OCI-LY7 (cell line): ENCODE measurements at regions not wholly inside any gene's neighbourhood (a gene's known extent, or its start where the extent isn't known, plus 50 kb on each side); places are given as distances from the start of the nearest gene placed in this dataset.

Experiments used
- CTCF ChIP-seq: fragments of 200-600 bp; sonication (generic); conservative IDR thresholded peaks from 2 replicates; pipeline ENCODE4 v1.5.1; 2014; ENCODE audit warnings: mild to moderate bottlenecking, antibody characterized with exemption, low read length, moderate library complexity, mixed read lengths
- EZH2phosphoT487 ChIP-seq: fragments of 200-600 bp; sonication (generic); IDR thresholded peaks from 2 replicates; pipeline ENCODE4 v1.6.1; 2018; ENCODE audit warnings: low read depth, borderline replicate concordance, mild to moderate bottlenecking, mixed run types, antibody characterized with exemption, low read length, moderate library complexity, mixed read lengths

- TF ChIP-seq CTCF (no peak), EZH2phosphoT487 (no peak)
Observed at GRCh38 chr5:173790836-173791546, 97.2 kb upstream of the CPEB4 start.
